ENCODE measurements at regions not wholly inside any gene's neighbourhood (a gene's known extent, or its start where the extent isn't known, plus 50 kb on each side); places are given as distances from the start of the nearest gene placed in this dataset.
"Not testable (repeated sequence)": the region's sequence is repeated elsewhere in the genome, so short reads cannot be mapped to it uniquely, and the experiment has no call there.

DNA sequence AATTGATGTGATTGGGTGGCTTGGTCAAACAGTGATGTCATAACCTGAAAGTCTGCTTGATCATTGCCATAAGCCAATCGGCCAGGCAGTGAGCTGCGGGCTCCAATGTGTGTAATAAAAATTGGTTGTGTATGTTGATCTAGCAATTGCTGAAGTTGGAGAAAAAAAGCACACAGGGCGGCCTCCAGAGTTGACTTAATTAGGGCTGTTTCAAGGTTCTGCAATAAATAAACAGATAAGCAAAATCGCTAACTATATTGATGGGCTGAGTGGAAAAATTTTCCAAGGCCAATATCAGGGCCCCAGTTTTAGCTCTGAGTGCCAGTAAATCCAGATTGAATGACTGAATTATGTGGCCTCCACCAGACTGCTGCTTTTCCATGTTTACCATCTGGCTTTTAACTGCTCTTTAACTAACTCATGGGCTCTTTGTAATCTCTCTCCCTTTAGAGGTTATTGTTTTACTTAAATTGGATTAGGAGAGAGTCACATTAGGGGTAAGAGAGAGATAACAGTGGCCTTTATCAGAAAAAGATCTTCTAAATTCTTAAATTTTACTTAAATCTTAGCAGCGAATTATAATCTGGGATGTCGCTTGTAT lies 160.6 kb upstream of the WDFY3 start:
- intact Hi-C loops (cut with micrococcal nuclease) = no loop called here
- no peaks in the 10 kb centered on the region for H3K79me2 ChIP-seq (ENCODE audit: low read length)
- no peaks in the 10 kb centered on the region for H3K4me1 ChIP-seq (ENCODE audit: insufficient read depth, low read length)
- ChIA-PET POLR2A (ENCODE audit: unreplicated experiment) (no interaction called here), CTCF (no interaction called here)
- H3K36me3 ChIP-seq (ENCODE audit: low read depth, low read length) = no peaks in the 10 kb centered on the region
- no peaks in the 10 kb centered on the region for H3F3A ChIP-seq (ENCODE audit: low read length, unreplicated experiment)
- no peaks in the 10 kb centered on the region for H4K20me1 ChIP-seq (ENCODE audit: low read length)
- no peak overlapping the region for H2AFZ ChIP-seq (ENCODE audit: low read length)
- no peak overlapping the region for H3K27ac ChIP-seq (ENCODE audit: low read length)
- H3K9ac ChIP-seq (ENCODE audit: low read length) = no peak overlapping the region
- ATAC-seq (no peak), DNase-seq (no peak)
- no peaks in the 10 kb centered on the region for H3K9me3 ChIP-seq (ENCODE audit: low read length)
- no TSS peak for BruUV-seq (replicated peaks)
- H3K9me2 ChIP-seq (replicated peaks; ENCODE audit: low read length) = no peaks in the 10 kb centered on the region
- H3K27me3 ChIP-seq (ENCODE audit: low read length) = no peaks in the 10 kb centered on the region
- TF ChIP-seq EZH2phosphoT487 (IDR thresholded peaks at IDR 0.05; ENCODE audit: borderline replicate concordance, low read length) (no peak), EZH2 (IDR thresholded peaks at IDR 0.05; ENCODE audit: low read length, unreplicated experiment) (no peak)
- TF ChIP-seq, protein P1, sequence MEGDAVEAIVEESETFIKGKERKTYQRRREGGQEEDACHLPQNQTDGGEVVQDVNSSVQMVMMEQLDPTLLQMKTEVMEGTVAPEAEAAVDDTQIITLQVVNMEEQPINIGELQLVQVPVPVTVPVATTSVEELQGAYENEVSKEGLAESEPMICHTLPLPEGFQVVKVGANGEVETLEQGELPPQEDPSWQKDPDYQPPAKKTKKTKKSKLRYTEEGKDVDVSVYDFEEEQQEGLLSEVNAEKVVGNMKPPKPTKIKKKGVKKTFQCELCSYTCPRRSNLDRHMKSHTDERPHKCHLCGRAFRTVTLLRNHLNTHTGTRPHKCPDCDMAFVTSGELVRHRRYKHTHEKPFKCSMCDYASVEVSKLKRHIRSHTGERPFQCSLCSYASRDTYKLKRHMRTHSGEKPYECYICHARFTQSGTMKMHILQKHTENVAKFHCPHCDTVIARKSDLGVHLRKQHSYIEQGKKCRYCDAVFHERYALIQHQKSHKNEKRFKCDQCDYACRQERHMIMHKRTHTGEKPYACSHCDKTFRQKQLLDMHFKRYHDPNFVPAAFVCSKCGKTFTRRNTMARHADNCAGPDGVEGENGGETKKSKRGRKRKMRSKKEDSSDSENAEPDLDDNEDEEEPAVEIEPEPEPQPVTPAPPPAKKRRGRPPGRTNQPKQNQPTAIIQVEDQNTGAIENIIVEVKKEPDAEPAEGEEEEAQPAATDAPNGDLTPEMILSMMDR (conservative IDR thresholded peaks at IDR 0.05; ENCODE audit: low read depth, low read length) = no peak
- H3K4me2 ChIP-seq (ENCODE audit: low read length) = no peak overlapping the region
- H3K4me3 ChIP-seq (ENCODE audit: low read length) = no peak overlapping the region

DNA sequence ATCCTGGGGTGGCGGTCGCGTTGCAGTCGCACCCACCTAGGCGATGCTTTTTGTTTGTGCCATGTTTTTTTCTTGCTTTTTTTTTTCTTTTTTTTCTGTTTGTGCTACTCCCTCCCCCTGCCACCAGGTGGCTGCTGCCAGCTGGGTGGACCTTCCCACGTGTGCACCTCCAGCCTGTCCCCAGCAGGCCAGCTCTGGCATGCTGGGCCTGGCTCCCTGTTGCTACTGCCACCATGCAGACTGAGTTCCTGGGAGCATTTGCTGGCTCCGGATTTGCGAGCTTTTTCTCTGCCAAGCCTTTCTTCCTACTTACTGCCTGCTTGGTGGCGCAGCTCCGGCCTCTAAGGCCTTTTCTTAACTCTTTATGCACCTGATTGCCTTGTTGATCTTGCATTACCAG lies 161.2 kb upstream of the WDFY3 start:
- H3K36me3 ChIP-seq (ENCODE audit: low read depth, low read length) = no peaks in the 10 kb centered on the region
- H3K27me3 ChIP-seq (ENCODE audit: low read length) = no peaks in the 10 kb centered on the region
- peak; percentile 45 for DNase-seq
- intact Hi-C loops (cut with micrococcal nuclease) = no loop called here
- no peaks in the 10 kb centered on the region for H3K9me2 ChIP-seq (replicated peaks; ENCODE audit: low read length)
- peak; percentile 80 for ATAC-seq
- CTCF ChIA-PET = no interaction called here
- no peak overlapping the region for H3K27ac ChIP-seq (ENCODE audit: low read length)
- H3F3A ChIP-seq (ENCODE audit: low read length, unreplicated experiment) = no peaks in the 10 kb centered on the region
- H4K20me1 ChIP-seq (ENCODE audit: low read length) = no peaks in the 10 kb centered on the region
- no peaks in the 10 kb centered on the region for H3K4me1 ChIP-seq (ENCODE audit: insufficient read depth, low read length)
- H3K4me2 ChIP-seq (ENCODE audit: low read length) = no peak overlapping the region
- POLR2A ChIA-PET (ENCODE audit: unreplicated experiment) = no interaction called here
- H3K9me3 ChIP-seq (ENCODE audit: low read length) = no peaks in the 10 kb centered on the region
- no peaks in the 10 kb centered on the region for H3K79me2 ChIP-seq (ENCODE audit: low read length)
- TF ChIP-seq EZH2phosphoT487 (IDR thresholded peaks at IDR 0.05; ENCODE audit: borderline replicate concordance, low read length) = no peak
- TF ChIP-seq EZH2 (IDR thresholded peaks at IDR 0.05; ENCODE audit: low read length, unreplicated experiment) = no peak
- TF ChIP-seq, protein P1 (conservative IDR thresholded peaks at IDR 0.05; ENCODE audit: low read depth, low read length) = peak; percentile 62
- H2AFZ ChIP-seq (ENCODE audit: low read length) = peak overlapping the region; percentile 23; the same call in 1 of the 2 replicates
- no TSS peak for BruUV-seq (replicated peaks)
- no peak overlapping the region for H3K9ac ChIP-seq (ENCODE audit: low read length)
- H3K4me3 ChIP-seq (ENCODE audit: low read length) = no peak overlapping the region

DNA sequence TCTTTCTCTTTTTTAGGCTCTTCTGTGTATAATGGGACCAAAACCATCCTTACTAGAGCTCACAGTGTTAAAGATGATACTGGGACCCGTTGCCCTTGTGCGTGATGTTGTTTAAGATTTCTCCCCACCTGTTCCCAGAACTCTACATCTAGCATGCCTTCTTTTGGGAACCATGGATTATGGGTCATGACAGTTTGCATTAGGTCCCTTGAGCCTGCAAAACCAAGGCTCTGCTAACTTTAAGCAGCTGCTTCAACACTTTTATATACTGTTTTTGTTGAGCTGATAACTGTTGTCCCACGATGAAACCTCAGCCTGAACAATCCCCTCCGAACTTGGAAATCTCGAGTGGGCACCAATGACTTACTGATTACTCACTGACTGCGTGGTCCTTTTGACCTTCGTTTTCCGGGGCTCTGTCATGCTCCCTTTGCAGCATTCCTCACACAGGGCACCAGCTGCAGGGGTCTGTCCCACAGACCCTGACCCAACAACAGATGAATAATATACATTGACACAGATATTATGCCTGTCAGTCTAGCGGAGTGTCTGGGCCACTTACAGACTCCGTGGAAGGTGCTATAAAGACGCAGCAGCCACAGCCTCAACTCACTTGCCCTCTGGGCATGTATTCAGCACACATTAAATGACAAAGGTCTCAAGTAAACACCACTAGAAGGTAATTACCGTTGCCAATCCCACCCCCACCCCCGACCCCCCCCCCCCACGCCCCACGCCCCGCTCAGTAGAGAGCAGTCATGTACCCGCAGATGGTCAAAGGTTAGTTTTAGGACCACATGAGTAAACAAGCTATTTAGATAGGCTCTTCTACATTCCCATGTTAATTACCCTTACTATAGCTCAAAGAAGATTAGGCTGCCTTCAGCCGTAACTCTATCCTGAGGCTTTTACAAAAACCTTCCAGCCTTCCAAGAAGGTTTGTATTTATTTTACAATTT lies 162.0 kb upstream of the WDFY3 start:
- no peaks in the 10 kb centered on the region for H3K36me3 ChIP-seq (ENCODE audit: low read depth, low read length)
- POLR2A ChIA-PET (ENCODE audit: unreplicated experiment) = no interaction called here
- no peak for TF ChIP-seq EZH2phosphoT487 (IDR thresholded peaks at IDR 0.05; ENCODE audit: borderline replicate concordance, low read length)
- no peak for TF ChIP-seq EZH2 (IDR thresholded peaks at IDR 0.05; ENCODE audit: low read length, unreplicated experiment)
- TF ChIP-seq, protein P1 (conservative IDR thresholded peaks at IDR 0.05; ENCODE audit: low read depth, low read length) = no peak
- intact Hi-C loops (cut with micrococcal nuclease) = no loop called here
- H3K4me3 ChIP-seq (ENCODE audit: low read length) = no peak overlapping the region
- DNase-seq = no peak
- H3K9me2 ChIP-seq (replicated peaks; ENCODE audit: low read length) = no peaks in the 10 kb centered on the region
- no TSS peak for BruUV-seq (replicated peaks)
- H3F3A ChIP-seq (ENCODE audit: low read length, unreplicated experiment) = no peaks in the 10 kb centered on the region
- no peak overlapping the region for H3K9ac ChIP-seq (ENCODE audit: low read length)
- H3K4me1 ChIP-seq (ENCODE audit: insufficient read depth, low read length) = no peaks in the 10 kb centered on the region
- no peaks in the 10 kb centered on the region for H3K27me3 ChIP-seq (ENCODE audit: low read length)
- CTCF ChIA-PET = no interaction called here
- H3K79me2 ChIP-seq (ENCODE audit: low read length) = no peaks in the 10 kb centered on the region
- H3K9me3 ChIP-seq (ENCODE audit: low read length) = no peaks in the 10 kb centered on the region
- no peak overlapping the region for H3K4me2 ChIP-seq (ENCODE audit: low read length)
- H2AFZ ChIP-seq (ENCODE audit: low read length) = peak overlapping the region; percentile 23; the same call in 1 of the 2 replicates
- no peak for ATAC-seq
- no peak overlapping the region for H3K27ac ChIP-seq (ENCODE audit: low read length)
- H4K20me1 ChIP-seq (ENCODE audit: low read length) = no peaks in the 10 kb centered on the region

DNA sequence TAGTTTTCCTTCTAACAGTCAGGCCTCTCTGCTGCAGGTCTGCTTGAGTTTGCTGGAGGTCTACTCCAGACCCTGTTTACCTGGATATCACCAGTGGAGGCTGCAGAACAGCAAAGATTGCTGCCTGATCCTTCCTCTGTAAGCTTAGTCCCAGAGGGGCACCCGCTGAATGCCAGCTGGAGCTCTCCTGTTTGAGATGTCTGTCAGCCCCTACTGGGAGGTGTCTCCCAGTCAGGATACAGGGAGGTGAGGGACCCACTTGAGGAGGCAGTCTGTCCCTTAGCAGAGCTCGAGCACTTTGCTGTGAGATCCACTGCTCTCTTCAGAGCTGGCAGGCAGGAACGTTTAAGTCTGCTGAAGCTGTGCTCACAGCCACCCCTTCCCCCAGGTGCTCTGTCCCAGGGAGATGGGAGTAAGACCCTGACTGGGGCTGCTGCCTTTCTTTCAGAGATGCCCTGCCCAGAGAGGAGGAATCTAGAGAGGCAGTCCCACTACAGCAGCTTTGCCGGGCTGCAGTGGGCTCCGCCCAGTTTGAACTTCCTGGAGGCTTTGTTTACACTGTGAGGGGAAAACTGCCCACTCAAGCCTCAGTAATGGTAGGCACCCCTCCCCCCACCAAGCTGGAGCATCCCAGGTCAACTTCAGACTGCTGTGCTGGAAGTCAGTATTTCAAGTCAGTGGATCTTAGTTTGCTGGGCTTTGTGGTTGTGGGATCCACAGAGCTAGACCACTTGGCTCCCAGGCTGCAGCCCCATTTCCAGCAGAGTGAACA lies 163.1 kb upstream of the WDFY3 start:
- H3F3A ChIP-seq (ENCODE audit: low read length, unreplicated experiment); H3K36me3 ChIP-seq (ENCODE audit: low read depth, low read length); DNase-seq; H3K79me2 ChIP-seq (ENCODE audit: low read length); BruUV-seq (replicated peaks); H2AFZ ChIP-seq (ENCODE audit: low read length); H3K9ac ChIP-seq (ENCODE audit: low read length); H3K9me3 ChIP-seq (ENCODE audit: low read length); H3K9me2 ChIP-seq (replicated peaks; ENCODE audit: low read length); H3K4me3 ChIP-seq (ENCODE audit: low read length); H4K20me1 ChIP-seq (ENCODE audit: low read length); intact Hi-C loops (cut with micrococcal nuclease); H3K27me3 ChIP-seq (ENCODE audit: low read length); CTCF ChIA-PET; H3K4me2 ChIP-seq (ENCODE audit: low read length); H3K27ac ChIP-seq (ENCODE audit: low read length); H3K4me1 ChIP-seq (ENCODE audit: insufficient read depth, low read length); ATAC-seq; POLR2A ChIA-PET (ENCODE audit: unreplicated experiment): not testable (repeated sequence)
